ENCODE measurements at regions not wholly inside any gene's neighbourhood (a gene's known extent, or its start where the extent isn't known, plus 50 kb on each side); places are given as distances from the start of the nearest gene placed in this dataset.

DNA sequence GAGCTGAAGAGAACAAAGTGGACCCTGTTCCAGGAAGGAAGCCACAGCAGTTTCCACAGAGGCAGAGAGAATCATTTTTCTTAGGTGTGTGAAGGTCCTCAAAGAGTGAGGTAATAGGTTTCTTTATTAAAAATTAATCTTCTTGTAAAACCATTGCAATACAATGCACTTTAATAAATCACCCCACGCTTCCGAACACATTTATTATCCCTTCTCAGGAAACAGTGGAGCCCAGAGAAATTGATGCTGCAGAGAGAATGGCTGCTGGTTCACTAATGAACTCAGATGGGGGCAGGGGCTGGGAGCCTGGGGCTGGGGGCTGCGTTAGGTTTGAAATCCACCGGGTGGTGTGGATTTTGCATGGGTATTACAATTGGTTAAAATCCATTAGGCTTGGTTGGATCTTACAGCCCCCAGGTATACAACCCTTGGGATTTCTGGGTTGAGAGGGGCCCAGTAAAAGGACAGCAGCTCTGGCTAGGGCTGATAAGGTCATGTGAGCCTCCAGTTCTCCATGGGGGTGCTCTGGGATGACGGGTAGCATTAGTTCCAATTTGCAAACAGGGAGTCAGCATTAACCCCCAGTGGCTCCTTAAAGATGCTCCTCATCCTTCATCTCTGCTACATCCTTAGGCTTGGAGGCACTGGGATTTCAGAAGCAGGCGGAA, 718.1 kb upstream of the EEF2KMT start:
- TF ChIP-seq BACH2 (CRISPR knock-in tag; IDR thresholded peaks at IDR 0.05; ENCODE audit: borderline replicate concordance) (no peak), ZNF8 (CRISPR knock-in tag; IDR thresholded peaks at IDR 0.05) (no peak)
- no peak for ATAC-seq

- no peak for ATAC-seq
- no peak for TF ChIP-seq OSR1 (CRISPR knock-in tag; IDR thresholded peaks at IDR 0.05)
- no peak for TF ChIP-seq BACH2 (CRISPR knock-in tag; IDR thresholded peaks at IDR 0.05; ENCODE audit: borderline replicate concordance)
- TF ChIP-seq ZFP30 (CRISPR knock-in tag; IDR thresholded peaks at IDR 0.05): no peak
- TF ChIP-seq RARB (CRISPR knock-in tag; IDR thresholded peaks at IDR 0.05): no peak
- TF ChIP-seq ISL1 (CRISPR knock-in tag; IDR thresholded peaks at IDR 0.05): no peak
Measured at GRCh38 chr16:5801396-5801795, 703.8 kb upstream of the EEF2KMT start.

- no peak for TF ChIP-seq ARNTL (CRISPR knock-in tag; IDR thresholded peaks at IDR 0.05; ENCODE audit: borderline replicate concordance, low read depth)
- TF ChIP-seq SNAI2 (CRISPR knock-in tag; IDR thresholded peaks at IDR 0.05): no peak
- TF ChIP-seq ZNF70 (CRISPR knock-in tag; IDR thresholded peaks at IDR 0.05): no peak
- ATAC-seq: no peak
Measured at GRCh38 chr16:5793556-5793955, 696.0 kb upstream of the EEF2KMT start.

GRCh38 chr16:5791011-5791657, 693.5 kb upstream of the EEF2KMT start:
- ATAC-seq: no peak
- TF ChIP-seq BACH2 (CRISPR knock-in tag; IDR thresholded peaks at IDR 0.05; ENCODE audit: borderline replicate concordance): no peak
- TF ChIP-seq ARNTL (CRISPR knock-in tag; IDR thresholded peaks at IDR 0.05; ENCODE audit: borderline replicate concordance, low read depth): no peak
- TF ChIP-seq CSRNP3 (CRISPR knock-in tag; IDR thresholded peaks at IDR 0.05): no peak
- TF ChIP-seq CSDC2 (CRISPR knock-in tag; IDR thresholded peaks at IDR 0.05): no peak
- TF ChIP-seq CREB5 (CRISPR knock-in tag; IDR thresholded peaks at IDR 0.05; ENCODE audit: low read depth): no peak
- TF ChIP-seq, protein P1, sequence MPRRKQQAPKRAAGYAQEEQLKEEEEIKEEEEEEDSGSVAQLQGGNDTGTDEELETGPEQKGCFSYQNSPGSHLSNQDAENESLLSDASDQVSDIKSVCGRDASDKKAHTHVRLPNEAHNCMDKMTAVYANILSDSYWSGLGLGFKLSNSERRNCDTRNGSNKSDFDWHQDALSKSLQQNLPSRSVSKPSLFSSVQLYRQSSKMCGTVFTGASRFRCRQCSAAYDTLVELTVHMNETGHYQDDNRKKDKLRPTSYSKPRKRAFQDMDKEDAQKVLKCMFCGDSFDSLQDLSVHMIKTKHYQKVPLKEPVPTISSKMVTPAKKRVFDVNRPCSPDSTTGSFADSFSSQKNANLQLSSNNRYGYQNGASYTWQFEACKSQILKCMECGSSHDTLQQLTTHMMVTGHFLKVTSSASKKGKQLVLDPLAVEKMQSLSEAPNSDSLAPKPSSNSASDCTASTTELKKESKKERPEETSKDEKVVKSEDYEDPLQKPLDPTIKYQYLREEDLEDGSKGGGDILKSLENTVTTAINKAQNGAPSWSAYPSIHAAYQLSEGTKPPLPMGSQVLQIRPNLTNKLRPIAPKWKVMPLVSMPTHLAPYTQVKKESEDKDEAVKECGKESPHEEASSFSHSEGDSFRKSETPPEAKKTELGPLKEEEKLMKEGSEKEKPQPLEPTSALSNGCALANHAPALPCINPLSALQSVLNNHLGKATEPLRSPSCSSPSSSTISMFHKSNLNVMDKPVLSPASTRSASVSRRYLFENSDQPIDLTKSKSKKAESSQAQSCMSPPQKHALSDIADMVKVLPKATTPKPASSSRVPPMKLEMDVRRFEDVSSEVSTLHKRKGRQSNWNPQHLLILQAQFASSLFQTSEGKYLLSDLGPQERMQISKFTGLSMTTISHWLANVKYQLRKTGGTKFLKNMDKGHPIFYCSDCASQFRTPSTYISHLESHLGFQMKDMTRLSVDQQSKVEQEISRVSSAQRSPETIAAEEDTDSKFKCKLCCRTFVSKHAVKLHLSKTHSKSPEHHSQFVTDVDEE (CRISPR knock-in tag; IDR thresholded peaks at IDR 0.05): no peak
- TF ChIP-seq ZNF8 (CRISPR knock-in tag; IDR thresholded peaks at IDR 0.05): no peak

- TF ChIP-seq TCF4 (CRISPR knock-in tag; IDR thresholded peaks at IDR 0.05; ENCODE audit: borderline replicate concordance) (no peak), CREB5 (CRISPR knock-in tag; IDR thresholded peaks at IDR 0.05; ENCODE audit: low read depth) (no peak), ISL1 (CRISPR knock-in tag; IDR thresholded peaks at IDR 0.05) (no peak), TOX (CRISPR knock-in tag; IDR thresholded peaks at IDR 0.05; ENCODE audit: borderline replicate concordance) (no peak), ZFP30 (CRISPR knock-in tag; IDR thresholded peaks at IDR 0.05) (no peak), ZFP3 (CRISPR knock-in tag; IDR thresholded peaks at IDR 0.05) (no peak), CSDC2 (CRISPR knock-in tag; IDR thresholded peaks at IDR 0.05) (no peak), ESRRG (CRISPR knock-in tag; IDR thresholded peaks at IDR 0.05) (no peak), BACH2 (CRISPR knock-in tag; IDR thresholded peaks at IDR 0.05; ENCODE audit: borderline replicate concordance) (no peak), PPARA (CRISPR knock-in tag; IDR thresholded peaks at IDR 0.05; ENCODE audit: borderline replicate concordance) (no peak), RARB (CRISPR knock-in tag; IDR thresholded peaks at IDR 0.05) (no peak), CSRNP3 (CRISPR knock-in tag; IDR thresholded peaks at IDR 0.05) (no peak)
- TF ChIP-seq, protein P2, sequence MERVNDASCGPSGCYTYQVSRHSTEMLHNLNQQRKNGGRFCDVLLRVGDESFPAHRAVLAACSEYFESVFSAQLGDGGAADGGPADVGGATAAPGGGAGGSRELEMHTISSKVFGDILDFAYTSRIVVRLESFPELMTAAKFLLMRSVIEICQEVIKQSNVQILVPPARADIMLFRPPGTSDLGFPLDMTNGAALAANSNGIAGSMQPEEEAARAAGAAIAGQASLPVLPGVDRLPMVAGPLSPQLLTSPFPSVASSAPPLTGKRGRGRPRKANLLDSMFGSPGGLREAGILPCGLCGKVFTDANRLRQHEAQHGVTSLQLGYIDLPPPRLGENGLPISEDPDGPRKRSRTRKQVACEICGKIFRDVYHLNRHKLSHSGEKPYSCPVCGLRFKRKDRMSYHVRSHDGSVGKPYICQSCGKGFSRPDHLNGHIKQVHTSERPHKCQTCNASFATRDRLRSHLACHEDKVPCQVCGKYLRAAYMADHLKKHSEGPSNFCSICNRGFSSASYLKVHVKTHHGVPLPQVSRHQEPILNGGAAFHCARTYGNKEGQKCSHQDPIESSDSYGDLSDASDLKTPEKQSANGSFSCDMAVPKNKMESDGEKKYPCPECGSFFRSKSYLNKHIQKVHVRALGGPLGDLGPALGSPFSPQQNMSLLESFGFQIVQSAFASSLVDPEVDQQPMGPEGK (CRISPR knock-in tag; IDR thresholded peaks at IDR 0.05; ENCODE audit: borderline replicate concordance): no peak
- ATAC-seq: no peak
Measured at GRCh38 chr16:5790512-5790911, 692.9 kb upstream of the EEF2KMT start.

Measured in SK-N-SH treated with all-trans-retinoic acid at 6 μM for 48 hours (cell line).